ENCODE measurements at regions not wholly inside any gene's neighbourhood (a gene's known extent, or its start where the extent isn't known, plus 50 kb on each side); places are given as distances from the start of the nearest gene placed in this dataset.

GRCh38 chr6:14905201-14905600 lies 340.7 kb upstream of the JARID2 start:
- TF ChIP-seq CTCF (IDR thresholded peaks at IDR 0.05; ENCODE audit: insufficient read depth, low read length, poor library complexity, severe bottlenecking) (no peak), EZH2phosphoT487 (conservative IDR thresholded peaks at IDR 0.05; ENCODE audit: low read length) (no peak)
